NCI-H2029 treated with DMSO at 0.1 percent for 48 hours (cell line): ENCODE measurements at regions not wholly inside any gene's neighbourhood (a gene's known extent, or its start where the extent isn't known, plus 50 kb on each side); places are given as distances from the start of the nearest gene placed in this dataset.

Experiments
- DNase-seq: peaks from one replicate; lab custom pipeline; 2025; lab: John Stamatoyannopoulos, UW

DNA sequence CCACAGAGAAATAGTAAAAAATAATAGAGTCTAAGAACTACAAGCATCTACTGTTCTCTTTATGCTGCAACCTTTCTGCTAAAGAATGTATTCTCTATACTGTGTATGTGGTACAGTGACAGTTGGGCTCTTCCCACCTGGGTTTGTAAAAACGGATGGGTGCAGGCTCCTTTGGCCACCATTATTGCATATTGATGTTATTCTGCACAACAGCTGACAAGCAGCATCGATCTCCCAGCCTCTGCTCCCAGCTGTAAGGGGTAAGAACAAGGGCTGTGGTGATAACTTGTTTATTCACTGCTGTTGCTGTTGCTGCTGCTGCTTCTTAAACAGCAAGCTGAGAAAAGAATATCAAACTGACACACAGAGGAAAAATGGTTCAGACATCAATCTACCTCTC, 56.1 kb downstream of the KCNRG start:
- DNase-seq, result no peak

DNA sequence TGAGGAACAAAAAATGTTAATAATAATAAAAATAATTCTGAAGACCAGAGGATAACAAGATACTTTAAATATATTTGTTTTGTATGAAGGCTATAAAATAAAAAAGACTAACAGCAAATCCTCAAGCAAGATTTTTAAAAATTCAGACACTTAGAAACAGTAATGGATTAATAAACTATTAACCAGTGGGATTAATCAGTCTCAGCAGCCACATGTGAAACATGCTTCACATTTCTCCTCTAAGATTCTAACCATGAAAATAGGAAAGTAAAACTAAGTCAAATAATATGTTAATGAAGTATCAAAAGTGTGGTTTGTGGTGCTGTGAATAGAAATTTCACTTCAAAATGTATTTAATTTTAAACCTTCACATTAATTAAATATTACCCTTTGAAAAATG, 57.4 kb downstream of the KCNRG start:
- no peak for DNase-seq

DNA sequence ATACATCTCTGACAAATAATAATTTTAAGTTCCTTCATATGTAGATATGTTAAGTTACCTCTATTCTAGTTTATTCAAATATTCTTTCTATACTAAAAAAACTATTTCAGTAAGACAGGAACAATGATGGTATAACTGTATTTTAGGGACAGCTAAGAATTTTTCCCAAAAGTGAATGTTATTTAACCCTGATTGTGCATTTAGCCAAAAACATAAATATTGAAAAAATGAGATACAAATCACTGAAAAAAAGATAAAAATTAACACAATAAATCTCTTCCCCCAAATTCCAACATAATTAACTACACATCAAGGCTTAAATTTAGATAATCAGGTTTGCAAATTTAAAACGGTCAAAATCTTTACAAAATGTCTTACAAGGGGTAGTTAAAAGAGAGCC, 58.1 kb downstream of the KCNRG start:
- no peak for DNase-seq

DNA sequence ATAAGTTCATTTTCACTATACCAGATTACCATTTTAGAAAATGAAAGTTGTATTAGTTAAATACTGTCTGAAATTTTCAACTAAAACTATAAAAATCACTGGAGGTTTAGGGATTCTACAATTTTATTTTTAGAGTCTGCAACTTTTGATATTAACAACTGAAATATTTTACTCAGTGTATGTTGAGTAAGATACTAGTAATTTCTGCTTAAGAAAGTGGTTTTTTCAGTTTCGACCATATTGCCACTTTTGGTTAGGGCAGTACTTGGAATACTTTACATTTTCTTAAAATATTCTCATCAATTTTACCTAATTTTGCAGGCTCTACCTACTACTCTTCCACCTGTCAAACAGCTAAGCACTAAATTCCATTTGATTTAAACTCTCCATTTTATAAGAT, 59.6 kb downstream of the KCNRG start:
- DNase-seq, result no peak

DNA sequence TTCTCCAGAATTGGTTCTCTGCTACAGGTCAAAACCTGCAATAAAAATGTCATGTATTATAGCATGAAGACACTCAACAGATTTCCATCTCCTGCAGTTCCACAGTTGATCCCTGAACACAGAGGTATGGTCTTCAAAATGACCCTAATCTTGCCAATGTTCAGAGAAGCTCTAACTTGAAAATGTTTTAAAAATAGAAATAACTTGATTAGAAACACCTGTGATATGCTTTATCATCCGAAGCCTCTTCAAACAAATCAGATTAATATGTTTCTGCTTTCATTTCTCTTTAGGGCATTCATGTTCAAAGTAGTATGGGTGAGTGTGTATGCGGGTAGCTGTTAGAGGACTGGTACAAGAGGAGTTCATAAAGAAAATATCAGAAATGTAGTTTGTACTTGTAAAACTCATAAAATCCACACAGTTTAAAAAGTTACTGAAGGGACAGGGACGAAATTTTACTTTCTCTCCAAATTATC, 60.4 kb downstream of the KCNRG start:
- no peak for DNase-seq

DNA sequence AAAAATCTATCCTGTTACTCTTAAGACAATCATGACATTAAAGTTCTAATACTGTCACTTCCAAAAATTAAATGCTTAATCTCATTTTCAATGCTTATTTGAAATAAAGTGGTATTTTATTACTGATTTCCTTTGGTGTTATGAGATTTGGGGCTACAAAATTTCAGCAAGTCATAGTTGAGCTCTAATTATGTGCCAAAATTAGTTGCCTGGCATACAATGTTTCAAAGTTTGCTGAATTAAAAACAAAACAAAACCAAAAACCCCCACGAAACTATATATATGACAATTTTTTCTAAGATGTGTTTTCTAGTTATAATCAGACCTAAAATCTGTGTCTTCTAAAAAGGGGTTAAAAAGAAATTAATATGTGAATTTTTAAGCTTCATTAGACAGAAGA, 62.2 kb downstream of the KCNRG start:
- no peak for DNase-seq

DNA sequence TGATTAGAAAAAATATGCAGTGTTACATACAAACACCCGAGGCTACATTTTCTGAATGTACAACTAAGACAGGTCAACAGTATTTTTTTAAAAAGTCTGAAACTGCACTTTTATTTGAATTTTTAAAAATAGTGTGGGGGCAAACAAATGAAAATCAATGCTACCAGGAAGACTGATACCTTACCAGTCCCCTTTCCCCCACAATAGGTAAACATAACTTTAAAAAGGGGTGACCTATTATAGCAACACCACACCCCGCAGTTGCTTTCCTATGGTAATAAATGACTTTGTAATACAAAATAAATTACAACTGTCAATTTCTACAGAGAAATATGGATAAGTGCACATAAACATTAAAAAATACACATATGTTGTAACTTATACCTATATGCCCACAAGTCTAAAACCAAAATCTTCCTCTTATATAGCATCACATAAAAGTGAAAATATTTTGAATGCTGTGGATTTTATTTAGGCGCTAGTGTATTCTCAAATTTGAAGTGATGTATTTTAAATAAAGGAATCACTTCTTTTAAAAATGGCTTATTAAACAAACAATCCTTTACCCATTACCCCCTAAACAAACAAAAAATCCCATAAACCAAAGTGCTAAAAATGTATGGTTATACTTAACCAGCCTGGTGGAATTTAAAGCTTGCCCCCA, 63.1 kb downstream of the KCNRG start:
- DNase-seq, result no peak

DNA sequence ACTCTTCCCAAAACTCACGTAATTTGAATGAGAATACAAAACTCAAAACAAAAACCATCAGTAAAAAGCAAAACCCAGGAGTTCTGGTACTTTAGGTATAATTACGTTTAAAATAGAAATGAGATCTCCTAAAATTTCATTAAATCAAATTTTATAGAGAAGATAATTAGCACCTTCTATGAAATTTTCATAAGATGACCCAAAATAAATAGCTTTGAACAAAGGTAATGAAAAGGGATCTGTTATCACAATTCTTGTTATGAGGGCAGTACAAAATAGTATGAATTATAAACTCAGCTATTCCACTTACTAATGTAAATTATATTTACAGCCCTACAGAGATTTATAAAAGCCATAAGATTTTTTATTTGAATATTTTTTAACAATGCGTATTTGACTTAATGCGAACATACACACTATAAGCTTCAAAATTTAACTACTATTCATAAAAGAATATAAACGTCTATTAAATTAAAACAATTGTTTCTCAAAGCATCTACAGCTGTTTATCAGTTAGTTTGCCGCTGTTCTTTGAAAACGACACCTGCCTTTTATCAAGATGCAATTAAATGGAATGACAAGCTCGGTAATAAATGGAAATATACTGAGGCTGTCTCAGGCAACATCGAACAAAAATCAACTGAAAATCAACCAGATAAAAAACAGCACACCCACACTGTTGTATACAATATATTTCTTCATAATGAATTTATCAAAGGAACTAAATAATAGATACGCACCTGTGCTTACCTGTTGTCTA, 63.8 kb downstream of the KCNRG start:
- no peak for DNase-seq

DNA sequence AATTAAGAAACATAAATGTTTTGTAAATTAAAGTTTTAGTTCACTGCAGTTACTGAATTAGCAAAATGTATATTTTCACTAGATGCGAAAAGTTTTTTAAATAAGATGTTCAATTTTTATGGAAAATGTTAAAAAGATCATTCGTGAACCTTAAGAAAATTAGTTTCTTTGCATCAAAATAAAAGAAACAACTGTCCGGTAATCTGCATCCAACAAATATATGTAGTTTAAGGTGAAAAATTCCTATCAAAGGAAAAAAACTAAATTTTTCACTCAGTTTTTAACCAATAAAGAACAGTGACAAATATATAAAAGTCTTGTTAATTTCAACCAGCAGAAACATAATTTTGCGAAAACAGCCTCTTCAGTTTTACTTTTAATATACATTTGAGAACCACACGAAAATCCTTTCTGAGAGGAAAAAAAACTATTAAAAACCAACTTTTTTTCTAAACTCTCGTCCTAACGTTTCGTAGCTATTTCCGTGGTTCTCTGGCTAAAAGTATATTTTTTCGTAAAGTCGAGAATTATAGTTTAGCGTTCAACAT, 64.5 kb downstream of the KCNRG start:
- no peak for DNase-seq

DNA sequence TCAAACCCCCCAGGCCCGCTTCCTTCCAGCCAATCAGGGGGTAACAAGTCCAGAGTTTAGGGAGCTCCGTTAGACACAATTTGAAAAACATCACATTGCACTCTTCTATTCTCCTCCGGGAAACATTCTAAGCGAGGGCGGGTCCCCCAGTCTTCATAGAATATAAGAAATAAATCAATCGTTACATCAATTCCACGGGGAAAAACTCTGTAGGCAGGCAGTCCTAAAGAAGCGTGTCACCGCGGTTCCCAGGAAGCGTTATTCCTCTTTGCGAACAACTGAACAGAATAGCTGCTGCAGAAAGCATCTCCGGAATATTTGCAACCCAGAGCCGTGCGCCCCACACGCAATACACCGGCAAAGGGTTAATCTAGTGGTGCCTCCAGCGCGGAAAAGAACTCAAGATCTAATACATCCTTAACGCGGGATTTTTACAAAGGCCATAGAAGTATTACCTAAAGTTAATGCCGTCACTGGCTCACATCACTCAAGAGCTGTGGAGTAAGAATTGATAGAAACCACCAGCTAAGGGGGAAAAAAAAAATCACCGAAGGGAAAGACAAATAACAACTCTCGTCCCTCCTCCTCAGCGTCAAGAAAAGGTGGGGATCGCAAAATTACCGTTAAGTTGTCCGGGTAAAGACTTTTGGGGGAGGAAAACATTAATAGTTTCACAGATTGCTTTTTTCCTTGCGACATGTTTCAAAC, 65.1 kb downstream of the KCNRG start:
- no peak for DNase-seq

DNA sequence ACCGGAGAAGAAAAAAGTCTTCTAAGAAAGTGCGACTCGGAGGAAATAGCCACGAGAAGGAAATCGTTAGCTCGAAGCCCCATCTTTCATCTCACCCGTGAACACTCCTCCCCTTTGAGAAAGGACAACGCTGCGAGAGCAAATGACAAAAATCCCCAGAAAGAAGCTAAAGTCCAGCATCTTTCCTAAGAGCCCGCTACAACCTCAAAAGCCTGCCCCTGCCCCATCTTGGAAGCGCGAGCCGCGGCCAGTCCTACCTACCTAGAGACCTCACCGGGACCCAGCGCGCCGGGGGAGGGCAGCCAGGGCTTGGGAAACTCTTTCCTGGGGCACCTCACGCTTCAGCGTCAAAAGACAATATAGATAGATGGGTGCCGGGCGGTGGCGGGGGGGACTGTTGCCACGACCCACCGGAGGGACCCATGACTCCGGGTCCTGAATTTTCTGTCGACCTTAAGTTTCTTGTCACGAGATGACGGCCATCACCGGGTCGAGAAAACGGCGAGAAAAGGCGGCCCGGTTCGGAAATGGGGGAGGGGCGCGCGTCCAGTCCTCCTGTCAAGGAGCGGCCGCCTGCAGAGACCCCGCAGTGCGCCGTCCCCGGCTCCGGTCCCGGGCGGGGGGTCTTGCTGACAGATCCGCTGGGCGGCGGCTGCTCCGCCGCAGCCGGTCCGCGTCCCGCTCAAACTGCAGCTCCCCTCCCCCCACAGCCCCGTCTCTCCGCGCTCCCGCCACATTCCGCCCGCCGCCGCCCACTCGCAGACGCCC, 65.9 kb downstream of the KCNRG start:
- no peak for DNase-seq

DNA sequence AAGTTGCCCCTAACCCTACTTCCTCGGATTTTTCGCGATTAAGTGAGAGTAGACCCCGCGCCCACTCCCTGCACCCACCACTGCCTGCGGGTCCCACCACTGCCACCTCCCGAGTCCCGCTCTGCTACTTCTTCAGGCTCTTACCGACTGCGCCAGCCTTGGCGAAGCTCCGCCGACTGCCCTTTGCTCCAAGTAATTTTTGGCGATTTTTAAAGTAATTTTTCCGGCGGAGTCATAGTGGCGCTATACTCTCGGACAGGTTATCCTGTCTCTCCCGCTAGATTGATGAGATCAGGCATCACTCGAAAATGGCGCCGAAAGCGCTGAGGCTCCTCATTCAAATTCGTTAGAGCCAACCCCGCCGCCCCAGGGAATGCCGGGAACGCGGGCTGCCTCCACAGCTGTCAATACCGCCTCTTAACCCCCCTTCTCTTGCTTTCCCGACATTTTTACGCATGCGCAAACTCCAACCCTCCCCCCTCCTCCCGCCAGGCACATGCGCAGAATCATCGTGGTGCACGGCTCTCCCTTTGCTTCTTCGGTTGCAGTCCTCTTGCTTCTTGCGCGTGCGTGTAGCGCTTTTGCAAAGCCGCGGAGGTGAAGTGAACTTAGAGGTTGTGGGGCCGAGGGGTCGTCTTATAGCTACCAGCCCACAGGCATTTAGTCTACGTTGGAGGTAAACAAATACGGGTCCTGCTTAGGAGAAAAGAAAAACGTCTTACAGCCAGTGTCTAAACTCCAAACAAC, 66.6 kb downstream of the KCNRG start:
- DNase-seq, result peak; percentile 74

DNA sequence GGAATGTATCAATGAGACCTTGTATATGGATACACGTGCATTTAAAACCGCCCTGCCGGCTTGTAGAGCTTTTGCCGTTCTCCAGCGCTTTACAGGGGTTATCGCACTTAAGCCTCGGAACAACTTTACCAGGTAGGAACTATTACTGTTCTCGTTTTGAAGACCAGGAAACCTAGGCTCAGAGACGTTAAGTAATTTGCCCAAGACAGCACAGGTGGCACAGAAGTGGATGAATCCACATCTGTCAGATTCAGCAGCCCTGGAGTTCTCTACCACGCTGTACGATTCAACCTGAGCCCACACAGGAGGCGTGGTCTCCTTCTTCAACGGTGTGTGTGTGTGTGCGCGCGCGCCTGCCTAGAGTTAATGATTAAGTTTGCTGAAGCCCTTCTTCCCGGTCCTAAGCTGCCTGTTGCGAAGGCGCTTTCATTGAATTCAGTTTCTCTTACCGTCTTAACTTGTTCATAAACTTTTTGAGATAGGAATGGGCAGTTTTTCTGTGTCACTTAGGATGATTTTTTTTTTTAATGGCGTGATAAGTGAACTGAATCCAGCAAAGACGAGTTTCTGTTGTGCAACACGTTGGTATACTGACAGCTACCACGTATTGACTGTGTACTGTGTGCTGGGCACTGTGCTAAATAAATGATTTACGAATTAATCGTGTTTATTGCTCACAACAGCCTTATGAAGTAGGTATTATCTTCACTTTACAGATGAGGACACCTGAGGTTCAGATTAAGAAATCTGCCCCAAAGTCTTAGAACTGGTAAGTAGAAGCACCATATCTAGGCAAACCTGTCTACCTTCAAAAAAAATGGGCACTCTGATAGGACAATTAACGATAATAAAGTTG, 67.4 kb downstream of the KCNRG start:
- peak; percentile 54 for DNase-seq

DNA sequence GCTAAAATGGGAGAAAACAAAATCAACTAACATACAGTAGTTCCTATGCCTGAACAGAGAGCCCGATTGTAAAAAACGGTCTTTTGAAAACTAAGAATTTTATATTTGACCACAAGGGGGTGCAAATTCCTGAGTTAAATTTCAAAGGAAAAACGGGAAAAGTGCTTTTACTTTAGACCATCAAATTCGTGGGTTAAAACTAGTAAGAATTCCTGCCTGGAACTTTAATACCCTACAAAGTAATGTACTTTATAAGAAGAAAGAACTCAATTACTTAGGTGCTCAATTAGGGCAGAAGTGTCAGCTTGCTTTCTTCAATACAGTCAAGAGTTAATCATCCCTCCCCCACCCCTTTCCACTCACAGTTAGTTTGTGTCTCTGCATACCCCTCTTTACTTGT, 69.8 kb downstream of the KCNRG start:
- DNase-seq, result no peak

DNA sequence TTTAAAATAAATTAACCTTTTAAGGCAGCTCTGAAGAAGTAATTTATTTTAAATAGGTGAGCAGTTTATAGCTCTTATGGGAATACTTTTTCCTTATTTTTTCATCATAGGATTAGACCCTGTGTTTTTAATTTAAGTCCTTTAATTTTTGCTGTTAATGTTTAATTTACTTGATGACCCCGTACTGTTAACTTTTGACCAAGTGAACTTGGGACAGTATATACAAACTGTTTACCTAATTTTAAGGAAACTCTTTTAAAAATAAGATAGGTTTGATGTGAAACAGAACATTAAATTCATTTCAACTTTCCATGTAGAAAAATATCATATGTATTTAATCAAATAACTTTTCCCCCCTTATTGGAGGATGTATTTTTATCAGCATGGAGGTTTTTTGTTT, 74.4 kb downstream of the KCNRG start:
- no peak for DNase-seq

DNA sequence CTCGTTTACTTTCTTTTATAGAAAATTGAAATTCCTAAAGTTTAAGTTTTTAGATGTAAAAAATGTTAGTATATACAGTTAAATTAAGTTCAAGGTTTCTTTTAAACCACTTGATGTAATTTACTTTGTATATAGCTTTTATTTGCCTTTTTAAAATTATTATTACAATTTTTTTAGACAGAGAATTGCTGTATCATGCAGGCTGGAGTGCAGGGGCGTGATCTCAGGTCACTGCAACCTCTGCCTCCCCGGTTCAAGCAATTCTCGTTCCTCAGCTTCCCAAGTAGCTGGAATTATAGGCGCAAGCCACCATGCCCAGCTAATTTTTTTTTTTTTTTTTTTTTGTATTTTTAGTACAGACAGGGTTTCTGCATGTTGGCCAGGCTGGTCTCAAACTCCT, 75.0 kb downstream of the KCNRG start:
- DNase-seq, result no peak

DNA sequence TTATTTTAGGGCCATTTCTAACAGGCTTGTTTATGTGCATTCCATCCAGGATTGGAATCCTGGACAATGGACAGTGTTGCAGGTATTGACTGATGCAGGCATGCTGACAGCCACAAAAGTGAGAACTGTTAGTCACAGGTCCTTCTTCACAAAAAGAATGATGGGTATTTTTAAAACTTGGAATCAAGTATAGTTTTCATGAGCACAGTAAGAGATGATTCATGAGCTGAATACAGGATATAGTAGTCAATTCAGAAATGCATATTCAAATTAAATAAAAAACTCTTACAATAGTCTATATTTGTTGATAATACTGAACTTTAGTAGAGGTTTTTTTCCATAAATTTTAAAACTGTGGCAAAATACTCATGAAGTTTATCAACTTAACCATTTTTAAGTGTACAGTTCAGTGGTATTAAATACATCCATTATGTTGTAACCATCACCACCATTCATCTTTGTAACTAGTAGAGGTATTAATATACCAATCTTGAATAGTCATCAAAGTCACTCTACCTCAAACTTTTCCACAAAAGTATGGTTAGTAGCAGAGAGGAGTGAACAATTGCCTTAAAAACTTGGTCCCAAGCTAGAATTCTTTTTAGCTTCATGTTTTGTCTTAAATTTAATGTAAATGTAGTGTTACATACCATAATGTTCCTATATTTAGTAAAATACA, 79.5 kb downstream of the KCNRG start:
- DNase-seq, result no peak

DNA sequence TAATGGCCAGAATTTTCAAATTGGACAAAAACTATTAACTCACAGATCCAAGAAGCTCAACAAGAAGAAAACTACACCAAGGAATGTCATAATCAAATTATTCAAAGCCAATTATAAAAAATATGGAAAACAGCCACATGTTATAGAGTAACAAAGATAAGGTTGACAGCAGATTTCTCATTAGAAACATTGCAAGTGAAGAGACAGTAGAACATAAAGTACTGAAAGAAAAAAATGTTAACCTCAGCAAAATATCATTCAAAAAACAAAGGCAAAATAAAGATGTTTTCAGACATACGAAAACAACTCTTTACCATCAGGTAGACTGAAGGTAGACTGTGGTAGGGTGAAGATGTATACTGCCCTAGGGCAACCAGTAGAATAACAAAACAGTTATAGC, 83.4 kb downstream of the KCNRG start:
- DNase-seq, result no peak

DNA sequence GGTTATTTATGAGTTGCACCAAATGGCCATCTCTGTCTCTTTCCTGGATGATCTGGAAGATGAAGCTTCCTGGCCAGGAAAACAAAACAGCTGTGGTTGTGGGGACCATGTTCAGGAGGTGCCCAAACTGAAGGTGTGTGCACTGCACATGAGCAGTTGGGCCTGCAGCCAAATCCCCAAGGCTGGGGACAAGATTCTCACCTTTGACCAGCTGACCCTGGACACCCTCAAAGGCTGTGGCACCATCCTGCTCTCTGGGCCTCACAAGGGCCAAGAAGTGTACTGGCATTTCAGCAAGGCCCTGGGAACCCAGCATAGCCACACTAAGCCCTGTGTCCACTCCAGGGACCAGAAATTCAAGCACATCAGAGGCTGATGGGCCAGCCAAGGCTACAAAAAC, 84.2 kb downstream of the KCNRG start:
- no peak for DNase-seq

DNA sequence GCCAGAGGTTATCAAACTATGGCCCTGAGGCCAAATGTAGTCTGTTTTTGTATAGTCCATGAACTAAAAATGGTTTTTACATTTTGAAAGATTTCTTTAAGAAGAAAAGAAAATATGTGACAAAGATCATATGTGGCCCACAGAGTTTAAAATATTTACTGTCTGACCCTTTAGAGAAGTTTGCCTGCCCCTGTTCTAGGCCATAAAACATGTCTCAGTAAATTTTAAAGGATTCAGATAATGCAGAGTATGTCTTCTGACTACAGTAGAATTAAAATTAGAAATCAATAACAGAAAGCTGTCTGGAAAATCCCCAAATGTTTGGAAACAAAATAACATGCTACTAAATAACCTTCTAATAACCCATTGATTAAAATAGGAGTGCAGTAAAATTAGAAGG, 86.3 kb downstream of the KCNRG start:
- DNase-seq, result no peak
